Caco-2 (cell line): ENCODE measurements at regions not wholly inside any gene's neighbourhood (a gene's known extent, or its start where the extent isn't known, plus 50 kb on each side); places are given as distances from the start of the nearest gene placed in this dataset.

ENCODE experiments used
- BruUV-seq: library from RNA; stranded (reverse); fragments of 400-500 nt; replicated peaks from 2 replicates; lab custom pipeline; 2021; lab: Mats Ljungman, UMichigan
- CTCF ChIA-PET: fragments of 300-600 bp; sonication (Branson Sonifier 250); formaldehyde crosslinking; loops from one replicate; lab custom pipeline; 2022; ENCODE audit warnings: antibody characterized with exemption; lab: Charles Lee
- POLR2A ChIA-PET: fragments of 300-600 bp; sonication (Branson Sonifier 250); formaldehyde crosslinking; loops from one replicate; lab custom pipeline; 2022; ENCODE audit warnings: antibody characterized with exemption; lab: Charles Lee
- DNase-seq, 2 experiments: peaks; one replicate each; pipeline versions ENCODE4 v3.0.0 to v3.0.0-alpha.2; 2020 to 2022
- H3K27me3 ChIP-seq: replicated peaks from 2 replicates; pipeline ENCODE4 v1.6.0; 2011; ENCODE audit warnings: low read length; ENCODE audit not compliant: control insufficient read depth, insufficient read depth
- H3K36me3 ChIP-seq: 2 replicates; pipeline ENCODE4 v1.5.1; 2011; ENCODE audit warnings: low read length; ENCODE audit not compliant: control insufficient read depth, insufficient read depth
- H3K4me1 ChIP-seq: fragments of 250-450 bp; sonication (Bioruptor Pico); 2 replicates; pipeline ENCODE4 v1.5.1; 2020; ENCODE audit warnings: mild to moderate bottlenecking
- H3K4me3 ChIP-seq: 2 replicates; pipeline ENCODE4 v1.5.1; 2011; ENCODE audit warnings: low read depth, mild to moderate bottlenecking, control low read depth, low read length
- H3K9me3 ChIP-seq: fragments of 250-450 bp; sonication (Bioruptor Pico); 2 replicates; pipeline ENCODE4 v1.5.1; 2020; ENCODE audit warnings: mild to moderate bottlenecking, moderate library complexity
- H3K27ac Mint-ChIP-seq: one replicate; pipeline ENCODE4 v1.8.0; 2022; ENCODE audit warnings: mixed read lengths; ENCODE audit not compliant: unreplicated experiment
- H3K27me3 Mint-ChIP-seq: one replicate; pipeline ENCODE4 v1.8.0; 2022; ENCODE audit warnings: mixed read lengths; ENCODE audit not compliant: insufficient read depth, unreplicated experiment
- H3K36me3 Mint-ChIP-seq: one replicate; pipeline ENCODE4 v1.8.0; 2022; ENCODE audit warnings: mild to moderate bottlenecking, mixed read lengths; ENCODE audit not compliant: insufficient read depth, unreplicated experiment
- H3K4me1 Mint-ChIP-seq: one replicate; pipeline ENCODE4 v1.8.0; 2022; ENCODE audit warnings: low read depth, mixed read lengths; ENCODE audit not compliant: unreplicated experiment
- H3K4me3 Mint-ChIP-seq: one replicate; pipeline ENCODE4 v1.8.0; 2022; ENCODE audit warnings: mild to moderate bottlenecking, moderate library complexity, mixed read lengths; ENCODE audit not compliant: unreplicated experiment
- H3K9me3 Mint-ChIP-seq: one replicate; pipeline ENCODE4 v1.8.0; 2022; ENCODE audit warnings: mixed read lengths; ENCODE audit not compliant: unreplicated experiment
- intact Hi-C: fragments of 100-400 bp; cut with micrococcal nuclease; formaldehyde crosslinking; loops from one replicate; pipeline ENCODE4 v1.10.0; 2022; ENCODE audit not compliant: unreplicated experiment
- TF ChIP-seq, protein P1 (sequence below), 2 experiments: fragments of 200-600 bp in 1 of 2; IDR thresholded peaks; 1 replicate in 1 of 2; 2 replicates in 1 of 2; pipeline versions ENCODE4 v1.5.1 to v1.8.0; 2011 to 2022; ENCODE audit warnings: antibody characterized with exemption in 1 of 2, control low read depth in 1 of 2, inconsistent platforms in 1 of 2, low read depth in 1 of 2, low read length in 1 of 2, mild to moderate bottlenecking in 1 of 2, moderate library complexity in 1 of 2; ENCODE audit not compliant: insufficient read depth in 1 of 2, severe bottlenecking in 1 of 2, unreplicated experiment in 1 of 2

DNA sequence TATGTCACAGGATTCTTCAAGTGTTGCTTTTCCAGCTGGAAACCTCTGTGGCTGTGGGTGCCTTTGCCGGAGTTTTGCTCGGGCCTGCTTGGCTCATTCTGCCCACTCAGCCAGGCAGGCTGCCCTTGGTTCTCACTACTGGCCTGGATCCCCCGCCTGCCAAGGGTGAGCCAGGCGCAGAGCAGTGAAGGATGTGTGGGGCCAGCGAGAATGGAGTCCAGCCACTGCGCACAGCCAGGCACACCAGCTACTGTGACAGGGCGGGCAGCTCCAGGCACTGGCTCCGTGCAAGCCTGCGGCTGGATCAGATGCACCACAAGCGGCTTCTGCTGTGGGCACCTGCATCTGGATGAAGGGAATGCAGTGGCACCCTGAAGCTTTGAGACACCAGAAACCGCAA, 257.1 kb downstream of the RPRM start:
- Mint-ChIP-seq H3K4me1 (no peaks in the 10 kb centered on the region), H3K27ac (no peak overlapping the region), H3K4me3 (no peak overlapping the region), H3K36me3 (no peaks in the 10 kb centered on the region), H3K27me3 (no peaks in the 10 kb centered on the region), H3K9me3 (peaks cover 12% of the 10 kb centered on the region)
- no peak for DNase-seq
- Histone ChIP-seq H3K9me3 (no peaks in the 10 kb centered on the region), H3K4me1 (no peaks in the 10 kb centered on the region), H3K27me3 (no peaks in the 10 kb centered on the region), H3K36me3 (no peaks in the 10 kb centered on the region), H3K4me3 (no peak overlapping the region)
- intact Hi-C loops, result no loop called here
- ChIA-PET POLR2A (no interaction called here), CTCF (no interaction called here)
- TF ChIP-seq, protein P1, sequence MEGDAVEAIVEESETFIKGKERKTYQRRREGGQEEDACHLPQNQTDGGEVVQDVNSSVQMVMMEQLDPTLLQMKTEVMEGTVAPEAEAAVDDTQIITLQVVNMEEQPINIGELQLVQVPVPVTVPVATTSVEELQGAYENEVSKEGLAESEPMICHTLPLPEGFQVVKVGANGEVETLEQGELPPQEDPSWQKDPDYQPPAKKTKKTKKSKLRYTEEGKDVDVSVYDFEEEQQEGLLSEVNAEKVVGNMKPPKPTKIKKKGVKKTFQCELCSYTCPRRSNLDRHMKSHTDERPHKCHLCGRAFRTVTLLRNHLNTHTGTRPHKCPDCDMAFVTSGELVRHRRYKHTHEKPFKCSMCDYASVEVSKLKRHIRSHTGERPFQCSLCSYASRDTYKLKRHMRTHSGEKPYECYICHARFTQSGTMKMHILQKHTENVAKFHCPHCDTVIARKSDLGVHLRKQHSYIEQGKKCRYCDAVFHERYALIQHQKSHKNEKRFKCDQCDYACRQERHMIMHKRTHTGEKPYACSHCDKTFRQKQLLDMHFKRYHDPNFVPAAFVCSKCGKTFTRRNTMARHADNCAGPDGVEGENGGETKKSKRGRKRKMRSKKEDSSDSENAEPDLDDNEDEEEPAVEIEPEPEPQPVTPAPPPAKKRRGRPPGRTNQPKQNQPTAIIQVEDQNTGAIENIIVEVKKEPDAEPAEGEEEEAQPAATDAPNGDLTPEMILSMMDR (IDR thresholded peaks at IDR 0.05; ENCODE audit: insufficient read depth in 1 of 2, low read depth in 1 of 2, low read length in 1 of 2, severe bottlenecking in 1 of 2, unreplicated experiment in 1 of 2), result no peak
- BruUV-seq, result no TSS peak

- Mint-ChIP-seq H3K9me3 (peaks cover 12% of the 10 kb centered on the region), H3K4me3 (no peak overlapping the region), H3K36me3 (no peaks in the 10 kb centered on the region), H3K27ac (no peak overlapping the region), H3K27me3 (no peaks in the 10 kb centered on the region), H3K4me1 (no peaks in the 10 kb centered on the region)
- no peaks in the 10 kb centered on the region for H3K9me3 ChIP-seq
- POLR2A ChIA-PET, result no interaction called here
- no peak for DNase-seq
- no TSS peak for BruUV-seq
- no peaks in the 10 kb centered on the region for H3K4me1 ChIP-seq
- CTCF ChIA-PET, result no interaction called here
- no peak overlapping the region for H3K4me3 ChIP-seq
- H3K36me3 ChIP-seq, result no peaks in the 10 kb centered on the region
- H3K27me3 ChIP-seq, result no peaks in the 10 kb centered on the region
- intact Hi-C loops, result no loop called here
- TF ChIP-seq, protein P1 (IDR thresholded peaks at IDR 0.05; ENCODE audit: insufficient read depth in 1 of 2, low read depth in 1 of 2, low read length in 1 of 2, severe bottlenecking in 1 of 2, unreplicated experiment in 1 of 2), result no peak
Measured at GRCh38 chr2:153221087-153221486, 257.5 kb downstream of the RPRM start.

- H3K4me3 Mint-ChIP-seq, result no peak overlapping the region
- BruUV-seq, result no TSS peak
- no peaks in the 10 kb centered on the region for H3K27me3 Mint-ChIP-seq
Measured at GRCh38 chr2:153218851-153219250, 259.7 kb downstream of the RPRM start.

More at GRCh38 chr2:153218851-153219250, 259.7 kb downstream of the RPRM start:
- H3K4me3 ChIP-seq, result no peak overlapping the region
- no peaks in the 10 kb centered on the region for H3K36me3 ChIP-seq
- Mint-ChIP-seq H3K4me1 (no peaks in the 10 kb centered on the region), H3K27ac (no peak overlapping the region), H3K9me3 (peaks cover under 1% of the 10 kb centered on the region), H3K36me3 (no peaks in the 10 kb centered on the region)
- TF ChIP-seq, protein P1 (IDR thresholded peaks at IDR 0.05; ENCODE audit: insufficient read depth in 1 of 2, low read depth in 1 of 2, low read length in 1 of 2, severe bottlenecking in 1 of 2, unreplicated experiment in 1 of 2), result no peak
- ChIA-PET POLR2A (no interaction called here), CTCF (no interaction called here)
- no peaks in the 10 kb centered on the region for H3K4me1 ChIP-seq
- DNase-seq, result no peak
- no peaks in the 10 kb centered on the region for H3K27me3 ChIP-seq
- intact Hi-C loops, result no loop called here
- H3K9me3 ChIP-seq, result no peaks in the 10 kb centered on the region
